Stimulated activated CD4-positive, alpha-beta T cell treated with anti-CD3 and anti-CD28 coated beads, Interleukin-4, amount 100 ng/mL, for 48 hours (primary cell): ENCODE measurements at regions not wholly inside any gene's neighbourhood (a gene's known extent, or its start where the extent isn't known, plus 50 kb on each side); places are given as distances from the start of the nearest gene placed in this dataset.

Experiments
- DNase-seq, 2 donors: peaks; one replicate each; pipeline ENCODE4 v3.0.0-alpha.2; 2020; ENCODE audit warnings: low read depth in 2 of 2

- DNase-seq = no peak
Observed at GRCh38 chr18:75915941-75916623, 488.6 kb upstream of the SMIM21 start.

- DNase-seq = no peak
Observed at GRCh38 chr18:75912829-75913228, 485.3 kb upstream of the SMIM21 start.

- DNase-seq = no peak
Observed at GRCh38 chr18:75904416-75904815, 476.9 kb upstream of the SMIM21 start.

GRCh38 chr18:75898651-75899050 is 471.1 kb upstream of the SMIM21 start:
- DNase-seq = no peak

GRCh38 chr18:75897386-75897785 is 469.9 kb upstream of the SMIM21 start:
- DNase-seq = no peak

GRCh38 chr18:75896865-75897264 is 469.4 kb upstream of the SMIM21 start:
- DNase-seq = no peak

- no peak for DNase-seq
Observed at GRCh38 chr18:75895135-75895534, 467.6 kb upstream of the SMIM21 start.

- no peak for DNase-seq
Observed at GRCh38 chr18:75884728-75885127, 457.2 kb upstream of the SMIM21 start.

- DNase-seq = no peak
Observed at GRCh38 chr18:75880925-75881504, 453.5 kb upstream of the SMIM21 start.

- no peak for DNase-seq
Observed at GRCh38 chr18:75880266-75880665, 452.8 kb upstream of the SMIM21 start.

- DNase-seq = no peak
Observed at GRCh38 chr18:75879196-75879595, 451.7 kb upstream of the SMIM21 start.

GRCh38 chr18:75875559-75875958 is 448.1 kb upstream of the SMIM21 start:
- DNase-seq = no peak

GRCh38 chr18:75874401-75875089 is 447.0 kb upstream of the SMIM21 start:
- DNase-seq = no peak

GRCh38 chr18:75871596-75871995 is 444.1 kb upstream of the SMIM21 start:
- no peak for DNase-seq

GRCh38 chr18:75869162-75869561 is 441.7 kb upstream of the SMIM21 start:
- DNase-seq = no peak

GRCh38 chr18:75868031-75868430 is 440.5 kb upstream of the SMIM21 start:
- no peak for DNase-seq

GRCh38 chr18:75865639-75866038 is 438.1 kb upstream of the SMIM21 start:
- DNase-seq = no peak

GRCh38 chr18:75864816-75865215 is 437.3 kb upstream of the SMIM21 start:
- no peak for DNase-seq

GRCh38 chr18:75863696-75864095 is 436.2 kb upstream of the SMIM21 start:
- DNase-seq = no peak

- DNase-seq = no peak
Observed at GRCh38 chr18:75862458-75862857, 435.0 kb upstream of the SMIM21 start.

- DNase-seq = no peak
Observed at GRCh38 chr18:75860166-75860565, 432.7 kb upstream of the SMIM21 start.

GRCh38 chr18:75859533-75859932 is 432.0 kb upstream of the SMIM21 start:
- no peak for DNase-seq

- no peak for DNase-seq
Observed at GRCh38 chr18:75858754-75859153, 431.3 kb upstream of the SMIM21 start.
